Stimulated activated CD8-positive, alpha-beta memory T cell treated with anti-CD3 and anti-CD28 coated beads, Interleukin-15, amount 100 ng/mL, for 1 hour (primary cell): ENCODE measurements at regions not wholly inside any gene's neighbourhood (a gene's known extent, or its start where the extent isn't known, plus 50 kb on each side); places are given as distances from the start of the nearest gene placed in this dataset.
"Not testable (repeated sequence)": the region's sequence is repeated elsewhere in the genome, so short reads cannot be mapped to it uniquely, and the experiment has no call there.

Source experiments
- DNase-seq: peaks from one replicate; pipeline ENCODE4 v3.0.0-alpha.2; 2020; ENCODE audit warnings: low read depth

DNA sequence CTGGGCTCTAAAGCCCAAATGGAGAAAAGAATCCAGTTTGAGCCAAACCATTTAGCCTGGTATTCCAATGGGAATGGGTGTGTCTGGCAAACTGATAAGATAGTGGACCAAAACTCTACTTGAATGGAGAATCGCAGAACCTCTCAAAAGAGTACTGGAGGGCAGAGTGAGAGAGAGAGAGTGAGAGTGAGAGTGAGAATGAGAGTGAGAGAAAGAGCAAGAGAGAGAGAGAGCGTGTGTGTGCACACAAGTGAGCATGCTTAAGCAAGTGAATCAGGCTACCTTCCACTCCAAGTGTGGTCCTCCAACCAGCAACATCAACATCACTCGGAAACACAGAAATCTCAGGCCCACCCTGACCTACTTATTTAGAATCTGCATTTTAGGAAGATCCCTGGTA is 58.8 kb downstream of the UQCRFS1 start:
- no peak for DNase-seq

DNA sequence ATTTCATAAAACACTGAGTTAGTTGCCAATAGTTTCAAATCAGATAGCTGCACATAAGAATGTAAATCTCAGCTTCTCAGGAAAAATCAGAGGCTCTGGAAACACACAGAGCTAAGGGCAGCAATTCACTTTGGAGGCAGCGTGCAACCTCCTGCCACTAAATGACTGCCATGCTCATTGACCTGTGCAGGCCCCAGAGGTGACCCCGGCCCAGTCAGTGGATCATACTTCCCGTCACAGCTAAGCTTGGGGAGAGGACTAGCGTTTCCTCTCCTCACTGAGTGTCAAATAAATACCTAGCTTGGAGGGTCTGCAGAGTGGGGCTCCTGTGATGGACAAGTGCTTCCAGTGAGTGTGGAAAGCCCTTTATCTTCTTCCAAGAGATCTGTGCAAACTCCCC is 67.2 kb downstream of the UQCRFS1 start:
- DNase-seq = no peak

DNA sequence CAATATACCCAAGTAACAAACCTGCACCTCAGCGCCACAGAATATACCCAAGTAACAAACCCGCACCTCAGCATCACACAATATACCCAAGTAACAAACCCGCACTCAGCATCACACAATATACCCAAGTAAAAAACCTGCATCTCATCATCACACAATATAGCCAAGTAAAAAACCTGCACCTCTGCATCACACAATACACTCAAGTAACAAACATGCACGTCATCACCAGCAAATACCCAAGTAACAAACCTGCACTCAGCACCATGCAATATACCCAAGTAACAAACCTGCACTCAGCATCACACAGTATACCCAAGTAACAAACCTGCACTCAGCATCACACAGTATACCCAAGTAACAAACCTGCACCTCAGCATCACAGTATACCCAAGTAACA is 69.8 kb downstream of the UQCRFS1 start:
- DNase-seq = no peak

DNA sequence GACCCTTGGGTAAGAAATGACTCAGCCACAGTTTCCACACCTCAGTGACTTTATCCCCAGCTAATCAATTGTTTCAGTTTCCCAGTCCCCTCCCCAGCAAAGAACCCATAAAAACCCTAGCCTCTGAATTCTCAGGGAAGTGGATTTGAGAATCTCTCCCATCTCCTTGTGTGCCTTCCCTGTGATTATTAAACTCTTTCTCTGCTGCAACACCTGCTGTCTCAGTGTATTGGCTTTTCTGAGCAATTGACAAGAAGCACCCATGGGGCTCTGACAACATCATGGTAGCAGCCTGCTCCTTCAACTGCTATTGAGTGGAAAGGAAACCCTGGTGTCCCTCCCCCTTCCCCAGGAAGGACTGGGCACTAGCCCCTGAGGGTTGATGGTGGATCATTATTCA is 73.7 kb downstream of the UQCRFS1 start:
- DNase-seq = no peak

DNA sequence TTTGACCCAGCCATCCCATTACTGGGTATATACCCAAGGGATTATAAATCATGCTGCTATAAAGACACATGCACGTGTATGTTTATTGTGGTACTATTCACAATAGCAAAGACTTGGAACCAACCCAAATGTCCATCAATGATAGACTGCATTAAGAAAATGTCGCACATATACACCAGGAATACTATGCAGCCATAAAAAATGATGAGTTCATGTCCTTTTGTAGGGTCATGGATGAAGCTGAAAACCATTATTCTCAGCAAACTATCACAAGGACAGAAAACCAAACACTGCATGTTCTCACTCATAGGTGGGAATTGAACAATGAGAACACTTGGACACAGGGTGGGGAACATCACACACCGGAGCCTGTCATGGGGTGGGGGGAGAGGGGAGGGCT is 74.7 kb downstream of the UQCRFS1 start:
- DNase-seq = not testable (repeated sequence)

DNA sequence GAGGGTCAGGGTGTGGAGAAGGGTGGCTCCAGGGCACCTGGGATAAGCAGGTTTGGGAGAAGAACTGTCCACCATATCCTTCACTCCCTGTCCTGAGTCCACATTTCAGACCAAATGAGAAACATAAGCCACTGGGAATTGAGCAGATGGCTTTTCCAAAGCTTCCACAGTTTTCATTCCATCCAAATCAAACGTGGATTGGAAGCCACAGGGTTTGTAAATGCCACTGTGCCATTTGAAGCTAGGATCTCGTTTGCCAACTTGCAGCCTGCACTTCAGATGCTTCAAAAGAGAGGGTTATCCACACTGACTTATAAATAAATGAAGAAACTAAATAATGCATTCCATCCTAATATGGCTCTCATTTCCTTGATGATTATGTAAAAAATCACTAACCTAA is 81.5 kb downstream of the UQCRFS1 start:
- no peak for DNase-seq

DNA sequence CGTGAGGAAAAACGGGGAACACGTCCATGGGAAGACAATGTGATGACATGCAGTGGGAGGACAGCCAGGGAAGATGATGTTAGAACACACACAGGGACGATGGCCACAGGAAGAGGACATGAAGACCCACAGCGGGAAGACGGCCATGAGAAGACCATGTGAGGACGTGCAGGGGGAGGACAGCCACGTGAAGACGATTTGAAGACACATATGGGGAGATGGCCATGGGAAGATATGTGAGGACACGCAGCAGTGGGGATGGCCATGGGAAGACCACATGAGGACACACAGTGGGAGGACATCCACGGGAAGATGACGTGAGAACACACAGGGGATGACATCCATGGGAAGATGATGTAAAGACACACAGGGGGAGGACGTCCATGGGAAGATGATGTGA is 83.8 kb downstream of the UQCRFS1 start:
- DNase-seq = no peak

DNA sequence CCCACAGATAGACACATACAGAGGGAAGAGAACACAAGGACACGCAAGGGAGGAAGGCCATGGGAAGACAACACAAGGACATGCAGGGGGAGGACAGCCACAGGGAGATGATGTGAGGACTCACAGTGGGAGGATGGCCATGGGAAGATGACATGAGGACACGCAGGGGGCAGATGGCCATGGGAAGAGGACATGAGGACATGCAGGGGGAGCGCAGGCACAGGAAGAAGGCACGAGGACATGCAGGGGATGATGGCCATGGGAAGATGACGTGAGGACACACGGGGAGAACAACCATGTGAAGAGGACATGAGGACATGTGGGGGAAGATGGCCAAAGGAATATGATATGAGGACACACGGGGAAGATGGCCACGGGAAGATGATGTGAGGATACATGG is 84.7 kb downstream of the UQCRFS1 start:
- no peak for DNase-seq

DNA sequence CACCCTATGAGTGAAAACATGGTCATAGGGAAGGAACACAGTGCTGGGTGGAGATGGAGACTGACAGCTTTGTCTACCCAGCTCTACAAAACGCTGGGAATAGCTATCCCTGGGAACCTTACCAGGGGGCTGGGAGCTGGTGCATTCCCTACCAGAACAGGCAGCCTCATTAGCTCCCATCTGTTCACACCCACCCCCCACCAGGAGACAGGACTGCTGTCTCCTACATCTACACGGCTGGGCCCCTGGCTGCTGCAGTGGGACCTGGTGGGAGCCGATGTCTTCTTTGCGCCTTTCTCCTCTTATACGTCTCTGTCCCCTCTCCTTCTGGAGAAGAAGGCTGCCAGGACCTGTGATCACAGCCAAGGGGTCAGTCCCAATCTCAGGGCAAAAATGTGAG is 90.8 kb downstream of the UQCRFS1 start:
- no peak for DNase-seq

DNA sequence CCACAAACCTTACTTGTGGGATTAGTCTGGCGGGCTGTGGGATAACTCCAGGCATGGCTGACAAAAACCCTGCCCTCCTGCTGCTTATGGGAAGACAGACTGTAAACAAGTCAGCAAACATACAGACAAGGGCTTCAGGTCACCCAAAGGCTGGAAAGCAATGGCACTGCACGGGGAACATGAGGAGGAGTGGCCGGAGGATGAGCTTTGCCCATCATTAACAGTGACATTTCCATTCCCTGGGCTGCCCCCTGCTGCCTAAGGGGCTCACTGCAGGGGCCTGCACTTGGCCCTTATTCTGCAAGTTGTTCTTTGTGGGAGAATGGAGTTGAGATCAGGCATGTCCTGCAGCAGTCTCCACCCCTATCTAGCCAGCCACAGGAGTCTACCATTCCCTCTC is 91.3 kb downstream of the UQCRFS1 start:
- no peak for DNase-seq

DNA sequence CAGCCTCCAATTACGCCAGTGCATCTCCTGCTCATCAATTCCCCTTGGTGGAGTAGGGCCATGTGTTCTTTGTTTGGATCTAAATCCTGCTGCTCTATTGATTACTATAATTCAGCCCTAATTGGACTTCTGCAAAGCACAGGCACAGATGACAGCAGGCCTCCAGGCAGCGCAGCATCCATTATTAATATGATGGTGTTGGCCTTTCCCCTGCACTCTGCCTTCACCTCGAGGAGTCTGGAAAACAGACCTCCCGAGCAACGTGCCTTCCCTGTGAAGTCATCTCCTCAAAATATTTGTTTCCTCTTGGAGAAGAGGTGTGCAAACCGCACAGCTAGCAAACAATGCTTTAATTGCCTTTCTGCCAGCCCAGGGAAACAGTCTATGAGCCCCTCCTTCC is 92.5 kb downstream of the UQCRFS1 start:
- DNase-seq = no peak

DNA sequence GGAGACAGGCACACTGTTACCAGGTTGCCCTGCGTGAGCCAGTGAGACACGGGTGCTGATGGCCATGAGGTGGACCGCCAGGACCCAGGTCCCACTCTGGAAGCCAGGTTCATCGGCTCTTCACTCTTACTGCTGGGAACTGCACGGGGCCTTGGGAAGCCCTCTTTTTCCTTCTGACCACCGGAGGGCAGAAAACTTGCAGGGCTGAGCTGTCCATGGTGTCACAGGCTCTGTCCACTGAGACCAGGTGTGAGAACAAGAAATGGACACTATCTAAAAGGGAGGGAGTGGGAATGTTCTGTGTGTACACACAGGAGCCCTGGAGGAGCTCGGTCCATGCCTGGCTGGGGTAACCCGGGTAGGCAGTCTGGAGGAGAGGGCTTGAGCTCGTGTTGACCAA is 93.4 kb downstream of the UQCRFS1 start:
- DNase-seq = no peak

DNA sequence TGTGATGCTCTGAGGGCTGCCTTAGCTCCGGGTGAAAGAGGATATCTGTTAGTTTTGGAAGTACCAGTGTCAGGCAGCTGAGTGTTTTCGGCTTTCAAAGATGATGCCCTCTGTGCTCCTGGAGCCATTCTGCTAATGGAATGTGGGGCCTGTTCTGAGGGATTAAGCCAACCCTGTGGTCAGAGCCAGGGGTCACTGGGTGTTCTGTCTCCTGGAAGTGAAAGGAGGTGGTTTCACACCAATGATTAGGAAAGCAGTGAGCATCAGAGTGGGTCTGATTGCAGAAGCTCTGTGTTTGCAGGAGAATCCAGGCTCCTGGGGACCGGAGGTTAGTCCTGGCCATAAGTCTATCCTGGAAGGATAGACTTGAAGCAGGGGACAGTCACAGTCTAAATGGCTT is 94.6 kb downstream of the UQCRFS1 start:
- DNase-seq = no peak

DNA sequence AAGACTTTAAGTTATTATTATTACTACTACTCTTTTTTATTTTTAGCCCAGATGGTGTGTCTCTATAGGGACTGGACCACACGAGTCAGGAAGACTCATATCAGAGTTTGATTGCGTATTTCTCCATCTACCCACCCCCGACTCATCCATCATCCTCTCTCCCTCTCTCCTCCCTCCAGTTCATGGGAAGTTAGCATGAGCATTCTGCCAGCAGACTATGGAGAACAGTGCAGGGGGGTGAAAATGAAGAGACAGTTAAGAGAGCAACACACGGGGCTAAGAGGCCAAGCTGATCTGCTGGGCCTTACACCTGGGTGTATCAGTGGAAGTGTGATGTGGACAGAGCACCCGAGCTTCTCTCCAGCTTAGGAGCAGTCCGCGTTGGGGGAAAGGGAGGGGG is 95.0 kb downstream of the UQCRFS1 start:
- DNase-seq = no peak

DNA sequence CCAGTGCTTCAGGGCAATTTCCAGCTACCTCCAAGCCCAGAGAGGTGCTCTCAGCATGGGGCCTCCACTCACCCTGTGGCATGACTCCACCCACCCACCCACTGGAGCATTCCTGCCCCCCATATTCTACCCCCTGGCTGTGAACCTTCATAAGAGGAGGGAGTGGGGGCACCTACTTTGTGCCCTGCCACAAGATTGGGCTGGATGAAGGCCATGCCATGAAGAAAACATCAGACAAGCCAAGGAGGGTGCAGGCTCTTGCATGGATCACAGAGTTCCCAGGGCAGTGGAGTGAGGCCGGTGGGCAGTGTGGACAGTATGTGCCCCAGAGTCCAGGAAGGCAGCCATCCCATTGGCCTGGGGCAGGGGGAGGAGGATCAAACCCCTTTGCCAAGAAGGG is 97.8 kb downstream of the UQCRFS1 start:
- no peak for DNase-seq

DNA sequence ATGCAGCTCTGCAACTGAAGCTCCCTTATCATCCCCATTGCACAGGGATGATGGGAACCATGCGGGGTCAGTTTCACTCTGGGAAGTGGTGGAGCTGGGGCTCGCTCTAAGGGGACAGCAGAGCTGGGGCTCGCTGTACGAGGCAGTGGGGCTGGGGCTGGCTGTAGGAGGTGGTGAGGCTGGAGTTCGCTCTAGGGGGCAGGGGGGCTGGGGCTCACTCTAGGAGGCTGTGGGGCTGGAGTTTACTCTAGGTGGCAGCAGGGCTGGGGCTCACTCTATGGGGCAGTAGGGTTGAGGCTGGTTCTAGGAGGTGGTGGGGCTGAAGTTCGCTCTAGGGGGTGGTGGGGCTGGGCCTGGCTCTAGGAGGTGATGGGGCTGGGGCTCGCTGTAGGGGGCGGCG is 99.1 kb downstream of the UQCRFS1 start:
- no peak for DNase-seq

DNA sequence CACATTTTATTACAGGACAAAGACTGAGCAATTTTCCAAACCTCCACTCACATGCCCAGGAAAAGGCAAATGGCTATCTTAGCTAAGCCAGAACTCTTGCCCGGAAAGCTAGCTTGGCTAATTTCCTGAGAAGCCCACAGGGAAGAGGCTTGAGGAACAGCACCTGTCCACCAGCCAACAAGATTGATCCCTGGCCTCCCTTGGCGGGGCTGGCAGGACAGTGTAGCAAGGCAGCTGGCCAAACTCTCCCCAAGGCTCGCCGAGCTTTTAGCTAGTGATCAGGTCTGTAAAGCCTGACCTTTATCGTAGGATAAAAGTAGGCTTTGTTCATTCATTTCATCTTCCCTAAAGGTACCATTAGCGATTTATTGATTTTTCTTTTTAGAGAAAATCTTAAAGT is 101.4 kb downstream of the UQCRFS1 start:
- DNase-seq = no peak

DNA sequence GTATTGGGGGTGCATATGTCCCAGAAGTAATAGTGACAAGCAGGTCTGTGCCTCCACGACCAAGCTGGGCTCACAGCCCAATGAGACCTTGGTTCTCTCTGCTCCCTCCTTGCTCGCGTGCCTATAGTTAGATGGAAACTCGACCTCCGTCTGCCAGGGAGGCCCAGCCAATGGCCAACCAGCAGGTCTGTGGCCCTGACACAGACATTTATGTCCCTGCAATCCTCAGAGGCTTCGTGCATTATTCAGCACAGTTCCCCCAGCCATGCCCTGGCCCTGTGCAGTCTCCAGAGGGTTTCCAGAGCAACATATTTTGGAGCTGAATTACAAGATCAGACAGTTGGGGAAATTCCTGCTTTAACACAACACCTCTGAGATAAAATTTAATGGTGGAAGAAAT is 105.1 kb downstream of the UQCRFS1 start:
- no peak for DNase-seq

DNA sequence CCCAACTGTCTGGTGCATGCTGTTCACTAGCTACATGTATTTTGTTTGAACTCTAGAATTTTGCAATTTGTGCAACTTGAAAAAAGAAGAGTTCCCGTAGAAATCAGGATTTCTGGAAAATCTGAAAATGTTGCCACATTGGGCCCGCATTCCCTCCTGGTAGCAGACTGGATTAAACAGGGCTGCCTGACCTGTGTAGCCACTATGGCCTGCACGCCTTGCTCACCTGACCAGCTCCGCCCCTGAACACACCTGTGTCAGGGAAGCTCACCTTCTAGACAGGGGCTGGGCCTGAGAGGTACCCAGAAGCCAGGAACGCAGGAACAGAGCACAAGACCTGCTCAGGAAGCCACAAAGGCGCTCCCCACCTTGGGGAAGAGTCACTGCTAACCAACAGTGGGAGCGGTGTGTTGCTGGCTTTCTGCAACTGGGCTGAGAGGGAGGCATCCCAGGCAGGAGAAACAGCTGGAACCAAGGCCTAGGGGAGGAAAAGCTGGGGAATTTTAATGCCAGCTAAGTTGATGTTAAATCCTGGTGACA is 106.5 kb downstream of the UQCRFS1 start:
- no peak for DNase-seq

DNA sequence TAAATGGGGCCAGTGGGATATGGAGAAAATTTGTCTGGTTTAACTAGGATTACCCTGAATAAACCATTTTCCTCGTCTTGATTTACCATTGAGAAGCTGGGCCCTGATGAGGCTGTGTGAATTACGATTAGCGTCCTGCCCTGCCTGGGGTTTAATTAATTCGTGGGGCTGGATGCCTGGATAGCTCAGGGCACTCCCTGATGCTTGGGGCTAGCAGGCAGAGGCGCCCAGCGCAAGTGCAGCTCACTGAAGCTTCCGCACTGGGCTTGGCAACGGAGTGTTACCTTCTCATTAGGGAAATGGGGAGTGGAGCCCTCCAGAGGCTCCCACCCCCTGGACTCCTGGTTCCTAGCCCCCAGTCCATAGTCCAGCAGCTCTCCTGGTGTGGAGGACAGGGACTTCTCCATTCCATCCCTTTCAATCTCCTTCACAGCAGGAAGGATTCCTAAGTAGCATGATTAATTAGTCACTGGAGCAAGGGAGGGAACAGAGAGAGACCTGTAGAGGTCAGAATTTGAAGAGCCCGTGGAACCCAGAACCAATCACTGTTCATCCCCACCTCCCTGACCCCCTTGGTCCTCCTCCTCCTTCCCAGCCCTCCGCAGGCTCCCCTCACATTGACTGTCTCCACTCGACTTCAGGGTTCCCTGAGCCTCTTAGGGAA is 107.2 kb downstream of the UQCRFS1 start:
- no peak for DNase-seq

DNA sequence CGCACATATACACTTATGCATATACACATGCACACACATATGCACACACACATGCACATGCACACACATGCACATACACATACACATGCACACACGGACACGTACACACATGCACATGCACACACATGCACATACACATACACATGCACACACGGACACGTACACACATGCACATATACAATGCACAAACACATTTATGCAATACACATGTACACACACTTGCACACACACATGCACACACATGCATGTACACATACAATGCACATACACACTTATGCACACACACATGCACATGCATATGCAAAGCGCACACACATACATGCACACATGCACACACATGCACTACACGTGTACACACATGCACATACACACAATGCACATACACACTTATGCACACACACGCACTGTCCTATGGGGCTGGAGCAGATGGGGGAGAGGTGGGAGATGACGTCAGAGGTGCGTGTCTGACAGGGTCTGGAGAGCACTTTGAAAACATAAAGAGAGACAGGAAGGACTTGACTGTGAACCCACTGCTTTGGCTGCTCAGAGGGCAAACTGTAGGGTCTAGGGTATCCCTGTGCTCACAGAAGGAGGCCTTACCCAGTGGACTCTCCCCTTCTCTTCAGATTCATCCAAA is 108.2 kb downstream of the UQCRFS1 start:
- no peak for DNase-seq

DNA sequence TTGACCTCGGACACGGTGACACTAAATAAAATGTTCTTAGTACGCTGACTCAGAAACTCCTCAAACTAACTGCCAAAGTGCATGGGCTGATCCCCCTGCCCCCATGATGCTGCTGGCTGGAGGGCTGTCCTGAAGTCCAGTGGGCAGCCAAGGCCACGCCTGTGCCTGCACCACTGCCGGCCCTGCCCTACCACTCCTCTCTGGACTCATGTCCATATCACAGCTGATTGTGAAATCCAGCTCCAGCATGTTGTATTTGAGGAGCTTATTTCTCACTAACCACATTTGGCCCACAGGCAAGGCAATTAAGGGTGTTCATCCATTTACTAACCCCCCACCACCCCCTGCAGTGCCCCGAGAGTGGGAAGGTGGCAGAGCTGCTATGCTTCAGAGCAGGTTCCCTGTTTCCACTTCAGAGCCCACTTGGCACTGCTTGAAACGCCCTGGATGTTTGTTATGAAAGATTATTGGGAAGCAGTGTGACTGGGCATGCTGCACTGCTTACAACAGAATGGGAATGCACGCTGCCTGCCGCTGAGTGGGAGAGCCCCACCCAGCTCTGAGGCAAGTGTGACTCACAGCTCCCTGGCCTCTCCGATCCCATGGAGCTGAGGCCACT is 114.0 kb downstream of the UQCRFS1 start:
- DNase-seq = no peak

DNA sequence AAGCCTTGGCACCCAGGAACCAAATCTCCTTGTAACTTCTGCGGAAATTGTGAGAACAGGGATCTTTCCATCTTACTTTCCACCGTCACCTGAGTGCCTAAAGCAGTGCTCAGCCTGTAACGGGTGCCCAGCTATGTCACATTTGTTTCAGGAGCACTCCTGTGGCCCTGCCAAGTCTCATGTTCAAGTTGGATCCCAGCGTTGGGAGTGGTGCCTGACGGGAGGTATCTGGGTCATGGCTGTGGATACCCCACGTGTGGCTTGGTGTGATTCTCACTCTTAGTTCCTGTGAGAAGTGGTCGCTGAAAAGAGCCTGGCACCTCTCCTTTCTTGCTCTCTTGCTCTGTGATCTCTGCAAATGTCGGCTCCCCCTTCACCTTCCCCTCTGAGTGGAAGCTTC is 114.9 kb downstream of the UQCRFS1 start:
- no peak for DNase-seq

DNA sequence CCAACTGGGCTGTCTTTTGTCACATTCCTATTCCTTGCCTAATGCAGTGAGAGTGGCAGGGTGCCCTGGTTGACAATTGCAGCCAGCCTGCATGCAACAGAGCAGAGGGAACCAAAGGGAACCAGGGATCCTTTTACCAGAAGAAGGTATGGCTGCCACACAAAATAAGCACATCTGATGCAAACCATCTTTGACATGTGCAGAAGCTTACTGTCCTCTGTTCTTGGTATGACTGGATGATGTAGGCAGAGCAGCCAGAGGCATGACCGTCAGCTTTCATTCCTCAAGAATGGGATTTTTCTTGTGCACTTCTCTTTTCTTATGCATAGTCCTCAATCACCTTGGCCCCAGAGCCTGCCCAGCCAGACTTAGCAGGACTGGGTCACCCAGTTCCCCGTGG is 116.1 kb downstream of the UQCRFS1 start:
- DNase-seq = no peak
